ENCODE measurements at regions not wholly inside any gene's neighbourhood (a gene's known extent, or its start where the extent isn't known, plus 50 kb on each side); places are given as distances from the start of the nearest gene placed in this dataset.

DNA sequence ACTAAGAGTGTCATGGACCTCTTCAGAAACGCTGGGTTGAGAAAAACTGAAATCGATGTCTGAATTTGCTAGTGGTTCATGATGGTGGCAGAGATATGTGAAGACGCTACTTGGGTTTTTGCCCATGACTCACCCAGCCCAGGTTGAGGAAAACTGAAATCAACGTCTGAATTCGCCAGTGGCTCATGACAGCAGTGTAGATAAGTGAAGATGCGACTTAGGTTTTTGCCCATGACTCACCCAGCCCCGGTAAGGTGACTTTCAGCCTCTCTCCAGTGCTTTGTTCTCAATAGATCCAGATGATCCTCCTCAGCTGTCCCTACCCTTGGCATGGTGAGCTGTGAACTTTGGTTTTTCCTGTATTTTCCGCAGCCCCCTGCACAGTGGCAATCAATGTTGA, 105.3 kb upstream of the SIX3 start:
- TF ChIP-seq CTCF (IDR thresholded peaks at IDR 0.05) (no peak), POLR2AphosphoS5 (IDR thresholded peaks at IDR 0.05) (no peak), POLR2A (IDR thresholded peaks at IDR 0.05) (no peak), EP300 (IDR thresholded peaks at IDR 0.05) (no peak)

All from gastroesophageal sphincter (tissue), 3 donors.